ENCODE measurements at regions not wholly inside any gene's neighbourhood (a gene's known extent, or its start where the extent isn't known, plus 50 kb on each side); places are given as distances from the start of the nearest gene placed in this dataset.

DNA sequence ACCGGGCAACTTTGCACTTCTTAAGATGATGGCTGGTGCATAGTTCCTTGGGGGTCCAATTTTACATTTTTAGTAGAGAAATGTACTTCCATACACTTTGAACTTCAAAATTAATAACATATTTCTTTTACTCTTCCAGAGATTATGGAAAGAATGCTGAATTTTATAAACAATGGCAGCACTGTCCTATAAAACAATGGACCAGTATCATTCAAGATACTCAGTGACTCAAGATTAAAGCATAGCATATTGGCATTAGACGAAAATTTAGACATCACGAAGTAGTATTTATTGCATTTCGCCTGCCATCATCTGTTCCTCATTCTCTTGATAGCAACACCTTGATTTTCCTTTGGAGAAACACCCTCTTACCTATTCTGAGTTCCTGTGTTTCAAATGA lies 118.3 kb upstream of the ATF7IP start:
- no peak for TF ChIP-seq CTCF (IDR thresholded peaks at IDR 0.05)
- H3K4me3 Mint-ChIP-seq = no peak overlapping the region
- peaks cover 58% of the 10 kb centered on the region for H3K9me3 Mint-ChIP-seq
- no peak overlapping the region for H3K27ac Mint-ChIP-seq
- H3K4me1 Mint-ChIP-seq = no peaks in the 10 kb centered on the region
- DNase-seq = no peak
- peaks cover 18% of the 10 kb centered on the region for H3K36me3 Mint-ChIP-seq (ENCODE audit: low read depth)
- no peaks in the 10 kb centered on the region for H3K27me3 Mint-ChIP-seq (ENCODE audit: low read depth, poor library complexity)

DNA sequence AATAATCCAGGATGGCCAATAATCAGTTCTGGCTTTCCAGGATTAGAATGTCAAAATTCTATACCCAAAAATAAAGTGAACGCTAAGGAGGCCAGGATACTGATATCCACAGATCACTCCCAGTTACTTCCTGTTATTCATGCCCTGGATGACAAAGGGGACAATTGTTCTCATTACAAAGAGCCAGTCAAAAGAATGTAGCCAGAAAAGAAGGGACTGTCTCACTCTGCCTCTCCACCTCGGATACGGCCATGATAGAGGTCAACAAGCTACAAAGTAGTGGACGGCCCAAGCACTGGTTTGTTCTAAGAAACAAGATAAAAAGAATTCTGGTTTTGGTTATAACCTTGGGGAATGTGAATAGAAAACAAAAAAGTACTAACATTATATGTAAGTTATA lies 116.1 kb upstream of the ATF7IP start:
- no peak overlapping the region for H3K27ac Mint-ChIP-seq
- no peak for TF ChIP-seq CTCF (IDR thresholded peaks at IDR 0.05)
- peaks cover 39% of the 10 kb centered on the region for H3K9me3 Mint-ChIP-seq
- no peak for DNase-seq
- no peaks in the 10 kb centered on the region for H3K4me1 Mint-ChIP-seq
- H3K27me3 Mint-ChIP-seq (ENCODE audit: low read depth, poor library complexity) = no peaks in the 10 kb centered on the region
- H3K4me3 Mint-ChIP-seq = no peak overlapping the region
- H3K36me3 Mint-ChIP-seq (ENCODE audit: low read depth) = peaks cover 9% of the 10 kb centered on the region

GRCh38 chr12:14252697-14253096 lies 112.8 kb upstream of the ATF7IP start:
- no peak for TF ChIP-seq CTCF (IDR thresholded peaks at IDR 0.05)
- Mint-ChIP-seq H3K27me3 (ENCODE audit: low read depth, poor library complexity) (no peaks in the 10 kb centered on the region), H3K27ac (no peak overlapping the region), H3K9me3 (peaks cover 62% of the 10 kb centered on the region), H3K36me3 (ENCODE audit: low read depth) (peaks cover 31% of the 10 kb centered on the region), H3K4me3 (no peak overlapping the region), H3K4me1 (peaks cover 30% of the 10 kb centered on the region)
- no peak for DNase-seq

GRCh38 chr12:14253496-14253895 lies 112.0 kb upstream of the ATF7IP start:
- Mint-ChIP-seq H3K36me3 (ENCODE audit: low read depth) (peaks cover 39% of the 10 kb centered on the region), H3K27ac (no peak overlapping the region), H3K4me3 (no peak overlapping the region), H3K4me1 (peaks cover 38% of the 10 kb centered on the region), H3K27me3 (ENCODE audit: low read depth, poor library complexity) (no peaks in the 10 kb centered on the region), H3K9me3 (peaks cover 70% of the 10 kb centered on the region)
- DNase-seq = no peak
- no peak for TF ChIP-seq CTCF (IDR thresholded peaks at IDR 0.05)

DNA sequence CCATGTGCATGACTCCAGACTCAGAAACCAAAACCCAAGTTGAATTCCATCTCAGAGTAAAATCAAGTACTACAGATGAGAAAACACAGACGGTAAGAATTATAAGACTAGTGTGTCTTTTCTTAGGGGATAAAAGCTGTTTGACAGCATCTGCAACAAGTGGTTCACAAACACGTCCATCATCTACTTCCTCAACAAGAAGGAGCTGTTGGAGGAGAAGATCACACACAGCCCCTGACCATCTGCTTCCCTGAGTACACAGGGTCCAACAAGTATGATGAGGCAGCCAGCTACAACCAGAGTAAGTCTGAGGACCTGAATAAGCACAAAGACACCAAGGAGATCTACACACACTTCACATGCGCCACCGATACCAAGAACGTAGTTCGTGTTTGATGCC lies 110.7 kb upstream of the ATF7IP start:
- peak overlapping the region; percentile 81 for H3K27ac Mint-ChIP-seq
- H3K4me1 Mint-ChIP-seq = peaks cover 45% of the 10 kb centered on the region
- H3K9me3 Mint-ChIP-seq = peaks cover 73% of the 10 kb centered on the region
- H3K4me3 Mint-ChIP-seq = no peak overlapping the region
- DNase-seq = no peak
- H3K27me3 Mint-ChIP-seq (ENCODE audit: low read depth, poor library complexity) = no peaks in the 10 kb centered on the region
- H3K36me3 Mint-ChIP-seq (ENCODE audit: low read depth) = peaks cover 49% of the 10 kb centered on the region
- TF ChIP-seq CTCF (IDR thresholded peaks at IDR 0.05) = no peak

DNA sequence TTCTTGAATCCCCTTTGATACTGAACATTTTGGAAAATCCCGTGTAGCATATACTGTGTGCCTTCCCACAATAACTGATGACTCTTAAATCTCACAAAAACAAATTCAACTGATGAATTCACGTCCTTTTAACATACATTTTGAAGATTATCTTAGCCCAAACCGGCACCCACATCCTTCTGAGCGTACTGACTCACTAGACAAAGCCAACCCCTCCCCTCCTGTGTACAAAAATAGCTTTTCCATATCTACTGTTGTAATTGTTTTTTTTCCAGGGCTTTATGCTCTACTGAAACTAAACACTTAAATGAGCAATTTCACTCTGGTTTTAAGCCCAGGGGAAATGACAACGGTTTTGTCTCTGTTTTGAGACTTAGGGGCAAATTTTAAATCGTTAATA lies 109.4 kb upstream of the ATF7IP start:
- Mint-ChIP-seq H3K4me1 (peaks cover 56% of the 10 kb centered on the region), H3K9me3 (peaks cover 75% of the 10 kb centered on the region), H3K27me3 (ENCODE audit: low read depth, poor library complexity) (peaks cover 3% of the 10 kb centered on the region), H3K27ac (peak overlapping the region; percentile 29), H3K4me3 (no peak overlapping the region), H3K36me3 (ENCODE audit: low read depth) (peaks cover 62% of the 10 kb centered on the region)
- no peak for DNase-seq
- TF ChIP-seq CTCF (IDR thresholded peaks at IDR 0.05) = no peak
